ENCODE measurements at regions not wholly inside any gene's neighbourhood (a gene's known extent, or its start where the extent isn't known, plus 50 kb on each side); places are given as distances from the start of the nearest gene placed in this dataset.
A peak's percentile ranks its signal among the peaks of the same experiment; 100 is the strongest.
"Not testable (repeated sequence)": the region's sequence is repeated elsewhere in the genome, so short reads cannot be mapped to it uniquely, and the experiment has no call there.

GRCh38 chr2:180604077-180604476 is 376.3 kb upstream of the UBE2E3 start:
- DNase-seq (ENCODE audit: low read depth), result peak; percentile 79

GRCh38 chr2:180601016-180601415 is 379.4 kb upstream of the UBE2E3 start:
- DNase-seq (ENCODE audit: low read depth), result no peak

GRCh38 chr2:180599804-180600203 is 380.6 kb upstream of the UBE2E3 start:
- no peak for DNase-seq (ENCODE audit: low read depth)

DNA sequence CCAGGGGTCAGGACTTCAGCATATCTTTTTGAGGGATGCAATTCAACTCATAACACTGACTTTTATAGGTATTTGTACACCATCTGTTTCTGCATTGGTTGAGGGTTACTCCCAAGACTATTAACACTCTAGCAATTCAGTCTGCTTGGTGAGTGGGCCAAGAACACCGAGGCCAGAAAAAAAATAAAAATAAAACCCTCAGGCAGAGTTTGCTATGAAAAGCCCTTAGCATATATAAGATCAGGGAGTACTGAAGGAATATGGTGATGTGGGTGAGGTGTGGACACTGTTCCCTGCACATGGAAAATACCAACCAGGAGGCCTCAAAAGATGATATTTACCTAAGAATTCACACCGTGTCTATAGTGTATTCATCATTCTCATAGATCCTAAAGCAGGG is 383.2 kb upstream of the UBE2E3 start:
- no peak for DNase-seq (ENCODE audit: low read depth)

GRCh38 chr2:180596453-180596852 is 384.0 kb upstream of the UBE2E3 start:
- no peak for DNase-seq (ENCODE audit: low read depth)

DNA sequence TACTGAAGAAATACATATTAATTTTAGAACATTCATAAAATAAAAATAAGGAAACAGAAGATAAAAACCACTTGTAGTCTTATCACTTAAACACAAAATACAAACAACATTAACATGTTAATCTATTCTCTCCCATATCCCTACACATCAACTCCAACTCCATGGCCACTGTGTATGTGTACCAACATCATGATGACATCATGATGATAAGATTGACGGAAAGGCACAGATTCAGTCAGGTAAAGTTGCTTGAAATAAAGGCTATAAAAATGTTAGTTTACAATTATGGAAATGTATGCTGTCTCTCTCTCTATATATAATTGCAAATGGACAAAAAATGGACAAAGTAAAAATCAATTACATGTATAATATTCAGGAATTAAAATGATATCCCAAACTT is 388.5 kb upstream of the UBE2E3 start:
- DNase-seq (ENCODE audit: low read depth), result no peak

DNA sequence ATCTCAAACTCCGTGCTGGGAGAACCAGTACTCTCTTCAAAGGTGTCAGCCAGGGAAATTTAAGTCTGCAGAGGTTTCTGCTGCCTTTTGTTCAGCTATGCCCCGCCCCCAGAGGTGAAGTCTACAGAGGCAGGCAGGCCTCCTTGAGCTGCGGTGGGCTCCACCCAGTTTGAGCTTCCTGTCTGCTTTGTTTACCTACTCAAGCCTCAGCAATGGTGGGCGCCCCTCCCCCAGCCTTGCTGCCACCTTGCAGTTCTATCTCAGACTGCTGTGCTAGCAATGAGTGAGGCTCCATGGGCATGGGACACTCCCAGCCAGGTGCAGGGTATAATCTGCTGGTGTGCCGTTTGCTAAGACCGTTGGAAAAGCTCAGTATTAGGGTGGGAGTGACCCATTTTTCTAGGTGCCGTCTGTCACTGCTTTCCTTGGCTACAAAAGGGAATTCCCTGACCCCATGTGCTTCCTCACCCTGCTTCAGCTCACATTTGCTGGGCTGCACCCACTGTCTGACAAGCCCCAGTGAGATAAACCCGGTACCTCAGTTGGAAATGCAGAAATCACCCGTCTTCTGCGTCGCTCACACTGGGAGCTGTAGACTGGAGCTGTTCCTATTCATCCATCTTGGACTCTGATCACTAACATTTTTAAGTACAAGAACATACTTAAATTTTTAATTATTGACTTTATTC is 389.2 kb upstream of the UBE2E3 start:
- DNase-seq (ENCODE audit: low read depth), result not testable (repeated sequence)

- no peak for DNase-seq (ENCODE audit: low read depth)
These were observed 396.8 kb upstream of the UBE2E3 start for GRCh38 chr2:180583441-180584140.

GRCh38 chr2:180579388-180579787 is 401.0 kb upstream of the UBE2E3 start:
- no peak for DNase-seq (ENCODE audit: low read depth)

DNA sequence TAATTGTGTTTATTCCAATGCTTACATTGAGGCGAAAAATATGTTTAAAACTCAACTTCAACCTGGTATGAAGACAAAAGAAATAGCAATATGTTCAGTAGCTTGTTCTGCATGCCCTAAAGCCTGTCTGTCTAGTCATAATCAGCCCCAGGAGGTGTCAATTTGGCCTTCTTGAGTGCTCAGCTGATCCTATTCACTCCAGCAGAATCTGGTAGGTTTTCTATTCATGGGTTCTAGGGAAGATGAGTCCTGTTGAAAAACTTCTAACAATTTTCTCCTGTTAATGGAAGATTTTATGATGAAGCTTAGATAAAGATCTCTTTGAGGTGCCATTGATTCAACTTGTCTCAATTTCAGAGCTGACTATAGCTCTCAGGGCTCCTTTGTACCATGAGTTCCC is 402.0 kb upstream of the UBE2E3 start:
- DNase-seq (ENCODE audit: low read depth), result no peak

DNA sequence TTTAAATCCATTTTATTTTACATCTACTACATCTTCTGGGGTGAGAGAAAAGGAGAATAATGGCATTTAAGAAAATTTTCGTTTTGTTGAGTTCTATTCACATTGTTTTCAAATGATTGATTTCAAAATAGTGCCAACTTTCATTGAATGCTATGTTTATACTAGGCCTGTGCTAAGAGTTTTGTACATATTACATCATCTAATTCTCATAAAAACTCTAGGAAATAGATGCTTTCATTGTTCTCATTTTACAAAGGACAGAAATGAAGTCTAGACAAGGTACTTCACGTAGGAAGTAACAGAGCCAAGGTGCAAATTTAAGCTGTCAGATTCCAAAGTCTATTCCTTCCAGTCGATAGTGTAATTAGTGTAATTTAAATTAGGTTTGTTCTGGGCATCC is 402.8 kb upstream of the UBE2E3 start:
- no peak for DNase-seq (ENCODE audit: low read depth)

- peak; percentile 41 for DNase-seq (ENCODE audit: low read depth)
These were observed 406.5 kb upstream of the UBE2E3 start for GRCh38 chr2:180573951-180574350.

DNA sequence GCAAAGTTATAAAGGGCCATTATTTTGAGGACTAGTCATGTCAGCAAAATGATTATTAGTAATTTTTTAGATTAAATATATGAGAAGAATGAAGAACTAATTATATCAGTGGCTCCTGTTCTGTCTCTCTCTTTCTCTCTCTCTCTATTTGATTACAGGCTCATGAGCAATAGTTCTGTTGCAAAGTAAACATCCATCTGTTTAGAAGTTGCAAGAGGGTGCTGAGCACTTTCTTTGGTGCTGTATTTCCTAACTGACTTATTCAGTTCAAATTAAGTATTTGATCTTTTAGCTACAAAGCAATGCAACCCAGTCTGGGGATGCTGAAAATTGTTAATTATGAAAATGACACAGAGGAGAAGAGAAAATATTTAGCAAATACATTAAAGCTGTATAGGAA is 408.1 kb upstream of the UBE2E3 start:
- peak; percentile 4 for DNase-seq (ENCODE audit: low read depth)

DNA sequence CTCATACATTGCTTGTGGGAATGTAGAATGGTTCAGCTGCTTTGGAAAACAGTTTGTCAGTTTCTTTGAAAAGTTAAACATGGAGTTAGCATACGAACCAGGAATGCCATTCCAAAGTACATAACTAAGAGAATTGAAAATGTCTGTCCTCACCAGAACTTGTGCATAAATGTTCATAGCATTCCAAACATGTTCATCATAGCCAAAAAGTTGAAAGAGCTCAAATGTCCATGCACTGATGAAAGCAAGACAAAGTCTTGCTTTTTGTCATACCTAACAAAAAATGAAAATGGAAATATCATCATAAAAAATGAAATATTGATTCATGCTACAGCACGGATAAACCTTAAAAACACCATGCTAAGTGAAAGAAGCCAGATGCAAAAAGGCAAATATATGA is 408.8 kb upstream of the UBE2E3 start:
- DNase-seq (ENCODE audit: low read depth), result peak; percentile 22

DNA sequence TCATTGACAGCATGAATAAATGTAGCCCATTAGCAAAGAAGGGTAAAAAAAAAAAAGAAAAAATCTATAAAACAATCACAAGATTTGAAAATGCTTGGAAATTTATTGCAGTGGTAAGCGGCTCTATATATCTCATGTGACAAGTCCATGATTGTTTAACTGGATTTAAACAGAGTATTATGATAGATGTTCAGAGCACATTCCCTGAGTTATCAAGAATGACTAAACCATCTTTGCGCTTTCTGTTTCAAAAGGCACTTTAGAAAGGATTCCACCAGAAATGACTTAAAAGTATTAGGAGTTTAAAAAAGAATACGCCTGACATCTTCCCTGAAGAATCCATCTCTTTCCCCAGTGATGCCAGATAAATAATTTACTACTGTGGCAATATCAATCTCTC is 409.5 kb upstream of the UBE2E3 start:
- DNase-seq (ENCODE audit: low read depth), result peak; percentile 19

DNA sequence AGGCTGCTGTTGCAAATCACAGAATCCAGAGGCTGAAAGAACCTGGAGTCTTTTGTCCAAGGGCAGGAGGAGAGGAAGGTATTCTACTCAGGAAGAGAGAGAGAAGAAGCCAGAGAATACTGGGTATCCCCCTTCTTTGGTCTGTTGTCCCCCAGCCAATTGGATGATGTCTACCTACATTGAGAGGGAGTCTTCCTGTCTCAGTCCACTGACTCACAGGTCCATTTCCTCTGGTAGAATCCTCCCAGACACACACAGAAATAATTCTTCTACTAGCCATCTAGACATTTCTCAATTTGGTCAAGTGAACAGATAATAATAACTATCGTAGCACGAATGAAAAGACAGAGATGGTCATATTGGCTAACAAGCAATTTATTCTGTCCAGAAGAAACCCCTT is 416.4 kb upstream of the UBE2E3 start:
- no peak for DNase-seq (ENCODE audit: low read depth)

DNA sequence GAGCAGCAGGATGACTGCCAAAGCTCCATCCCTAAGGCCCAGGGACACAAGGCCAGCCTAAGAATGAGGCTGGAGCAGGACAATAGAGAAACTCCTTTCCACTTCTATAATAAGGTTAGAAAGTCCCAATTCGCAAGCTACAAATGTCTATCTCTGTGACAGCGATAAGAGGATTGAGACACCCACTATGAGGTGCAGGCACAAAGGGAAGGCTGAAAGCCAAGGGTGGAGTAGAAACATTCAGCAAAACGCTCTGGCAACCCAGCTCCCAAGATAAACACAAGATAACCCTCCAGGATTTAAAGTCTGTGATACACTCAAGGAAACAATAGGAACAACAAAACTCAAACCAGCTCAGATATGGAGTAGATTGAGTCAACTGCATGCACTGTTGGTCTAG is 418.0 kb upstream of the UBE2E3 start:
- no peak for DNase-seq (ENCODE audit: low read depth)

GRCh38 chr2:180559771-180560170 is 420.6 kb upstream of the UBE2E3 start:
- peak; percentile 23 for DNase-seq (ENCODE audit: low read depth)

- DNase-seq (ENCODE audit: low read depth), result no peak
These were observed 421.4 kb upstream of the UBE2E3 start for GRCh38 chr2:180559038-180559437.

DNA sequence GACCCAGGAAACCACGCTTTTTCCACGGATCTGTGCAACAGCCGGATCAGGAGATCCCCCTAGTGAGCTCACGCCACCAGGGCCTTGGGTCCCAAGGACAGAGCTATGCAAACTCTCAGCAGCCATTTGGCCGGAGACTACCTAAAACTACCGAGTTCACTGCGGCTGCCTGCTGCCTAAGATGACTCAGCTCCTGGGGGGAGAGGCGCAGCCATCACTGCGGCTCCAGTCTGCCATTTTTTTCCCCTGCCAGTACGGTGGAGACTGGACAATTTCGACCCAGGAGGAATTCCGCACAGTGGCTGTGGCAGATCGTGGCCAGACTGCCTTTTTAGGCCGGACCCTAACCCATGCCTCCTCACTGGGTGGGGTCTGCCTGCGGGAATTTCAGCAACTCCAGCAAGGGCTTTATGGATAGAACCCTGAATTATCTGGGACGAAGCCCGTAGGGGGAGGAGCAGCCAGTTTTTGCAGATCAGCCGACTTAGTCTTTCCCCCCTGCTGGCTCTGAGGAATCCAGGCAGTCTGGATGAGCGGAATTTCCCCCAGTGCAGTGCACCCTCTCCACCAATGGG is 424.9 kb upstream of the UBE2E3 start:
- no peak for DNase-seq (ENCODE audit: low read depth)

DNA sequence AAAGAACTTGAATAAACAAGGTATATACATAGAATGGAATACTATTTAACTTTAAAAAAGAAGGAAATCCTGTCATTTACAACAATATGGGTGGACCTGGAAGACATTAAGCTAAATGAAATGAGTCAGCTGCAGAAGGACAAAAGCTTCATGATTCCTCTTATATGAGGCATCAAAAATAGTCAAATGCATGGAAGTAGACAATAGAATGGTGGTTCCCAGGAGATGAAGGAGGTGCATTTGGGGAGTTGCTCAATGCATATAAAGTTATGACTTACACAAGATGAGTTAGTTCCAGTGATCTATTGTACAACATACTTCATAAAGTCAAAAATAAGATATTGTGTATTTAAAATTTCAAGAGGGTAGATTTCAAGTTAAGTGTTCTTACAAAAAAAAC is 426.1 kb upstream of the UBE2E3 start:
- DNase-seq (ENCODE audit: low read depth), result no peak

- DNase-seq (ENCODE audit: low read depth), result no peak
These were observed 427.2 kb upstream of the UBE2E3 start for GRCh38 chr2:180553094-180553715.

DNA sequence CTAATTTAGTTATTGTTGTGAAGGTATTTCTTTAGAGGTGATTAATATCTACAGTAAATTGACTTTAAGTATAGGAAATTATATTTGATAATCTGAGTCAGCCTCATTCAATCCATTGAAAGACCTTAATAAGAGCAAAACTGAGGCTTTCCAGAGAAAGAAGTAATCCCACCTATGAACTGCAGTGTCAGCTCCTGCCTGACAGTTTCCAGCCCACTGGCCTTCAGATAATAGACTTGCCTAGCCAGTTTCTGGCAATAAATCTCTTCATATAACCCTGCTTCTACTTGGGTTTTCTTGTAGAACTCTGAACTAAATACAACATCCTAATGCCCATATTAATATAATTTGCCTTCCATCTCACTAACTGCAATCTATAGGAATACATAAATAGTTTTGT is 437.9 kb upstream of the UBE2E3 start:
- no peak for DNase-seq (ENCODE audit: low read depth)
